A673 (cell line): ENCODE measurements at regions not wholly inside any gene's neighbourhood (a gene's known extent, or its start where the extent isn't known, plus 50 kb on each side); places are given as distances from the start of the nearest gene placed in this dataset.

Experiments
- EZH2 ChIP-seq: fragments of 200-600 bp; sonication (generic); IDR thresholded peaks from 2 replicates; pipeline ENCODE4 v1.6.1; 2017; ENCODE audit warnings: borderline replicate concordance, low read depth, mild to moderate bottlenecking, mixed read lengths, antibody characterized with exemption, low read length; ENCODE audit not compliant: poor library complexity, severe bottlenecking
- TF ChIP-seq, protein P1 (sequence below): fragments of 300-800, 200-600 bp; sonication (generic); conservative IDR thresholded peaks from 2 replicates; pipeline ENCODE4 v1.5.1; 2017; ENCODE audit warnings: low read depth, mild to moderate bottlenecking, antibody characterized with exemption, low read length, moderate library complexity, mixed read lengths

DNA sequence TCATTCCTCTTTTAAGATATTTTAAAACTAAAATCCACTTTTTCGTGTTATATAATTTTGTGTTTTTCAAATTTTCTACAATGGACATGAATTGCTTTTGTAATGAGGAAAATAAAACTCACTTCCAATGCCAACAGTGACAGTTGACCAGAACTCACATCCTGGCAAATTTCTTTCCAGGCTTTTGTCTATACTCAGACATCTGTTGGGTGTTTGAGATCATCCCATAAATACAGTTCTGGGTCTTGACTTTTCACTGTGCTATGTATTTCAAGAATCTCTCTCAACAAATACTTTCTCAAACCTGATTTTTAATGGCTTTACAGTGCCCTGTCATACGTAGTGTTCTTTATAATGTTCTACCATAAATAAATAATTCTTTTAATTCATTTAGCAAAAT is 57.6 kb downstream of the RPL37A start:
- TF ChIP-seq EZH2: no peak
- TF ChIP-seq, protein P1, sequence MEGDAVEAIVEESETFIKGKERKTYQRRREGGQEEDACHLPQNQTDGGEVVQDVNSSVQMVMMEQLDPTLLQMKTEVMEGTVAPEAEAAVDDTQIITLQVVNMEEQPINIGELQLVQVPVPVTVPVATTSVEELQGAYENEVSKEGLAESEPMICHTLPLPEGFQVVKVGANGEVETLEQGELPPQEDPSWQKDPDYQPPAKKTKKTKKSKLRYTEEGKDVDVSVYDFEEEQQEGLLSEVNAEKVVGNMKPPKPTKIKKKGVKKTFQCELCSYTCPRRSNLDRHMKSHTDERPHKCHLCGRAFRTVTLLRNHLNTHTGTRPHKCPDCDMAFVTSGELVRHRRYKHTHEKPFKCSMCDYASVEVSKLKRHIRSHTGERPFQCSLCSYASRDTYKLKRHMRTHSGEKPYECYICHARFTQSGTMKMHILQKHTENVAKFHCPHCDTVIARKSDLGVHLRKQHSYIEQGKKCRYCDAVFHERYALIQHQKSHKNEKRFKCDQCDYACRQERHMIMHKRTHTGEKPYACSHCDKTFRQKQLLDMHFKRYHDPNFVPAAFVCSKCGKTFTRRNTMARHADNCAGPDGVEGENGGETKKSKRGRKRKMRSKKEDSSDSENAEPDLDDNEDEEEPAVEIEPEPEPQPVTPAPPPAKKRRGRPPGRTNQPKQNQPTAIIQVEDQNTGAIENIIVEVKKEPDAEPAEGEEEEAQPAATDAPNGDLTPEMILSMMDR: no peak
